ENCODE measurements at regions not wholly inside any gene's neighbourhood (a gene's known extent, or its start where the extent isn't known, plus 50 kb on each side); places are given as distances from the start of the nearest gene placed in this dataset.
"Not testable (repeated sequence)": the region's sequence is repeated elsewhere in the genome, so short reads cannot be mapped to it uniquely, and the experiment has no call there.

- Histone ChIP-seq H3K9me3 (ENCODE audit: control extremely low read depth in 1 of 5, control insufficient read depth in 4 of 5, insufficient read depth in 2 of 5, low read depth in 1 of 5, low read length in 4 of 5) (no peaks in the 10 kb centered on the region), H3K4me1 (ENCODE audit: control extremely low read depth in 1 of 4, control insufficient read depth in 4 of 4, insufficient read depth in 4 of 4, low read length in 3 of 4) (no peaks in the 10 kb centered on the region), H3K36me3 (ENCODE audit: control insufficient read depth in 4 of 4, insufficient read depth in 4 of 4, low read length in 3 of 4) (no peaks in the 10 kb centered on the region), H3K27me3 (replicated peaks in 2 of 5; ENCODE audit: control insufficient read depth in 4 of 5, insufficient read depth in 5 of 5, low read length in 4 of 5) (no peaks in the 10 kb centered on the region), H3K27ac (ENCODE audit: insufficient read depth in 1 of 2, low read depth in 1 of 2, low read length in 2 of 2, poor library complexity in 1 of 2, severe bottlenecking in 2 of 2) (no peak overlapping the region), H3K4me3 (ENCODE audit: control insufficient read depth in 1 of 7, extremely low read depth in 1 of 7, insufficient read depth in 4 of 7, low read depth in 2 of 7, low read length in 6 of 7) (no peak overlapping the region)
- DNase-seq, result no peak
- 95% methylated on average over 2 of the region's 2 CpGs for WGBS (ENCODE audit: insufficient coverage)
- CTCF ChIA-PET, result no interaction called here
- POLR2A ChIA-PET, result no interaction called here
Observed at GRCh38 chr18:40124107-40124506, 1830.9 kb upstream of the PIK3C3 start.

- DNase-seq, result no peak
- POLR2A ChIA-PET, result no interaction called here
- Histone ChIP-seq H3K4me1 (ENCODE audit: control extremely low read depth in 1 of 4, control insufficient read depth in 4 of 4, insufficient read depth in 4 of 4, low read length in 3 of 4) (no peaks in the 10 kb centered on the region), H3K27me3 (replicated peaks in 2 of 5; ENCODE audit: control insufficient read depth in 4 of 5, insufficient read depth in 5 of 5, low read length in 4 of 5) (no peaks in the 10 kb centered on the region), H3K4me3 (ENCODE audit: control insufficient read depth in 1 of 7, extremely low read depth in 1 of 7, insufficient read depth in 4 of 7, low read depth in 2 of 7, low read length in 6 of 7) (no peak overlapping the region), H3K36me3 (ENCODE audit: control insufficient read depth in 4 of 4, insufficient read depth in 4 of 4, low read length in 3 of 4) (no peaks in the 10 kb centered on the region), H3K9me3 (ENCODE audit: control extremely low read depth in 1 of 5, control insufficient read depth in 4 of 5, insufficient read depth in 2 of 5, low read depth in 1 of 5, low read length in 4 of 5) (no peaks in the 10 kb centered on the region), H3K27ac (ENCODE audit: insufficient read depth in 1 of 2, low read depth in 1 of 2, low read length in 2 of 2, poor library complexity in 1 of 2, severe bottlenecking in 2 of 2) (no peak overlapping the region)
- CTCF ChIA-PET, result no interaction called here
- no CpG with 5 or more reads among the region's 2 CpGs for WGBS (ENCODE audit: insufficient coverage)
Observed at GRCh38 chr18:40120796-40121391, 1834.1 kb upstream of the PIK3C3 start.

- no peaks in the 10 kb centered on the region for H3K4me1 ChIP-seq (ENCODE audit: control extremely low read depth in 1 of 4, control insufficient read depth in 4 of 4, insufficient read depth in 4 of 4, low read length in 3 of 4)
- DNase-seq, result no peak
- no CpG with 5 or more reads among the region's 1 CpG for WGBS (ENCODE audit: insufficient coverage)
- POLR2A ChIA-PET, result no interaction called here
- no peak overlapping the region for H3K27ac ChIP-seq (ENCODE audit: insufficient read depth in 1 of 2, low read depth in 1 of 2, low read length in 2 of 2, poor library complexity in 1 of 2, severe bottlenecking in 2 of 2)
- no peaks in the 10 kb centered on the region for H3K36me3 ChIP-seq (ENCODE audit: control insufficient read depth in 4 of 4, insufficient read depth in 4 of 4, low read length in 3 of 4)
- H3K4me3 ChIP-seq (ENCODE audit: control insufficient read depth in 1 of 7, extremely low read depth in 1 of 7, insufficient read depth in 4 of 7, low read depth in 2 of 7, low read length in 6 of 7), result no peak overlapping the region
- H3K27me3 ChIP-seq (replicated peaks in 2 of 5; ENCODE audit: control insufficient read depth in 4 of 5, insufficient read depth in 5 of 5, low read length in 4 of 5), result no peaks in the 10 kb centered on the region
- CTCF ChIA-PET, result no interaction called here
- H3K9me3 ChIP-seq (ENCODE audit: control extremely low read depth in 1 of 5, control insufficient read depth in 4 of 5, insufficient read depth in 2 of 5, low read depth in 1 of 5, low read length in 4 of 5), result no peaks in the 10 kb centered on the region
Observed at GRCh38 chr18:40120356-40120755, 1834.7 kb upstream of the PIK3C3 start.

GRCh38 chr18:40119581-40119980 lies 1835.5 kb upstream of the PIK3C3 start:
- DNase-seq; POLR2A ChIA-PET; H3K27me3 ChIP-seq (replicated peaks in 2 of 5; ENCODE audit: control insufficient read depth in 4 of 5, insufficient read depth in 5 of 5, low read length in 4 of 5); CTCF ChIA-PET; H3K9me3 ChIP-seq (ENCODE audit: control extremely low read depth in 1 of 5, control insufficient read depth in 4 of 5, insufficient read depth in 2 of 5, low read depth in 1 of 5, low read length in 4 of 5); H3K27ac ChIP-seq (ENCODE audit: insufficient read depth in 1 of 2, low read depth in 1 of 2, low read length in 2 of 2, poor library complexity in 1 of 2, severe bottlenecking in 2 of 2); H3K4me3 ChIP-seq (ENCODE audit: control insufficient read depth in 1 of 7, extremely low read depth in 1 of 7, insufficient read depth in 4 of 7, low read depth in 2 of 7, low read length in 6 of 7); H3K36me3 ChIP-seq (ENCODE audit: control insufficient read depth in 4 of 4, insufficient read depth in 4 of 4, low read length in 3 of 4); H3K4me1 ChIP-seq (ENCODE audit: control extremely low read depth in 1 of 4, control insufficient read depth in 4 of 4, insufficient read depth in 4 of 4, low read length in 3 of 4): not testable (repeated sequence)
- 74% methylated on average over 7 of the region's 10 CpGs for WGBS (ENCODE audit: insufficient coverage)

GRCh38 chr18:40110455-40110854 lies 1844.6 kb upstream of the PIK3C3 start:
- no CpG with 5 or more reads among the region's 3 CpGs for WGBS (ENCODE audit: insufficient coverage)
- H3K9me3 ChIP-seq (ENCODE audit: control extremely low read depth in 1 of 5, control insufficient read depth in 4 of 5, insufficient read depth in 2 of 5, low read depth in 1 of 5, low read length in 4 of 5), result no peaks in the 10 kb centered on the region
- ChIA-PET CTCF (no interaction called here), POLR2A (no interaction called here)
- no peak for DNase-seq
- no peak overlapping the region for H3K4me3 ChIP-seq (ENCODE audit: control insufficient read depth in 1 of 7, extremely low read depth in 1 of 7, insufficient read depth in 4 of 7, low read depth in 2 of 7, low read length in 6 of 7)
- no peaks in the 10 kb centered on the region for H3K4me1 ChIP-seq (ENCODE audit: control extremely low read depth in 1 of 4, control insufficient read depth in 4 of 4, insufficient read depth in 4 of 4, low read length in 3 of 4)
- H3K27ac ChIP-seq (ENCODE audit: insufficient read depth in 1 of 2, low read depth in 1 of 2, low read length in 2 of 2, poor library complexity in 1 of 2, severe bottlenecking in 2 of 2), result no peak overlapping the region
- H3K36me3 ChIP-seq (ENCODE audit: control insufficient read depth in 4 of 4, insufficient read depth in 4 of 4, low read length in 3 of 4), result no peaks in the 10 kb centered on the region
- H3K27me3 ChIP-seq (replicated peaks in 2 of 5; ENCODE audit: control insufficient read depth in 4 of 5, insufficient read depth in 5 of 5, low read length in 4 of 5), result no peaks in the 10 kb centered on the region

GRCh38 chr18:40109252-40110049 lies 1845.6 kb upstream of the PIK3C3 start:
- Histone ChIP-seq H3K27me3 (replicated peaks in 2 of 5; ENCODE audit: control insufficient read depth in 4 of 5, insufficient read depth in 5 of 5, low read length in 4 of 5) (no peaks in the 10 kb centered on the region), H3K27ac (ENCODE audit: insufficient read depth in 1 of 2, low read depth in 1 of 2, low read length in 2 of 2, poor library complexity in 1 of 2, severe bottlenecking in 2 of 2) (no peak overlapping the region), H3K36me3 (ENCODE audit: control insufficient read depth in 4 of 4, insufficient read depth in 4 of 4, low read length in 3 of 4) (no peaks in the 10 kb centered on the region), H3K4me3 (ENCODE audit: control insufficient read depth in 1 of 7, extremely low read depth in 1 of 7, insufficient read depth in 4 of 7, low read depth in 2 of 7, low read length in 6 of 7) (no peak overlapping the region), H3K4me1 (ENCODE audit: control extremely low read depth in 1 of 4, control insufficient read depth in 4 of 4, insufficient read depth in 4 of 4, low read length in 3 of 4) (no peaks in the 10 kb centered on the region), H3K9me3 (ENCODE audit: control extremely low read depth in 1 of 5, control insufficient read depth in 4 of 5, insufficient read depth in 2 of 5, low read depth in 1 of 5, low read length in 4 of 5) (no peaks in the 10 kb centered on the region)
- WGBS (ENCODE audit: insufficient coverage), result 14% methylated on average over 1 of the region's 2 CpGs
- ChIA-PET CTCF (no interaction called here), POLR2A (no interaction called here)
- no peak for DNase-seq

GRCh38 chr18:40108596-40108995 lies 1846.4 kb upstream of the PIK3C3 start:
- H3K9me3 ChIP-seq (ENCODE audit: control extremely low read depth in 1 of 5, control insufficient read depth in 4 of 5, insufficient read depth in 2 of 5, low read depth in 1 of 5, low read length in 4 of 5), result no peaks in the 10 kb centered on the region
- CTCF ChIA-PET, result no interaction called here
- H3K27me3 ChIP-seq (replicated peaks in 2 of 5; ENCODE audit: control insufficient read depth in 4 of 5, insufficient read depth in 5 of 5, low read length in 4 of 5), result no peaks in the 10 kb centered on the region
- H3K36me3 ChIP-seq (ENCODE audit: control insufficient read depth in 4 of 4, insufficient read depth in 4 of 4, low read length in 3 of 4), result no peaks in the 10 kb centered on the region
- no peaks in the 10 kb centered on the region for H3K4me1 ChIP-seq (ENCODE audit: control extremely low read depth in 1 of 4, control insufficient read depth in 4 of 4, insufficient read depth in 4 of 4, low read length in 3 of 4)
- no peak for DNase-seq
- POLR2A ChIA-PET, result no interaction called here
- WGBS (ENCODE audit: insufficient coverage), result 100% methylated on average over 4 of the region's 5 CpGs
- H3K4me3 ChIP-seq (ENCODE audit: control insufficient read depth in 1 of 7, extremely low read depth in 1 of 7, insufficient read depth in 4 of 7, low read depth in 2 of 7, low read length in 6 of 7), result no peak overlapping the region
- no peak overlapping the region for H3K27ac ChIP-seq (ENCODE audit: insufficient read depth in 1 of 2, low read depth in 1 of 2, low read length in 2 of 2, poor library complexity in 1 of 2, severe bottlenecking in 2 of 2)
